NCI-H774 (cell line): ENCODE measurements at regions not wholly inside any gene's neighbourhood (a gene's known extent, or its start where the extent isn't known, plus 50 kb on each side); places are given as distances from the start of the nearest gene placed in this dataset.
"Not testable (repeated sequence)": the region's sequence is repeated elsewhere in the genome, so short reads cannot be mapped to it uniquely, and the experiment has no call there.

ENCODE experiments used
- DNase-seq: peaks from one replicate; lab custom pipeline; 2025; lab: John Stamatoyannopoulos, UW

DNA sequence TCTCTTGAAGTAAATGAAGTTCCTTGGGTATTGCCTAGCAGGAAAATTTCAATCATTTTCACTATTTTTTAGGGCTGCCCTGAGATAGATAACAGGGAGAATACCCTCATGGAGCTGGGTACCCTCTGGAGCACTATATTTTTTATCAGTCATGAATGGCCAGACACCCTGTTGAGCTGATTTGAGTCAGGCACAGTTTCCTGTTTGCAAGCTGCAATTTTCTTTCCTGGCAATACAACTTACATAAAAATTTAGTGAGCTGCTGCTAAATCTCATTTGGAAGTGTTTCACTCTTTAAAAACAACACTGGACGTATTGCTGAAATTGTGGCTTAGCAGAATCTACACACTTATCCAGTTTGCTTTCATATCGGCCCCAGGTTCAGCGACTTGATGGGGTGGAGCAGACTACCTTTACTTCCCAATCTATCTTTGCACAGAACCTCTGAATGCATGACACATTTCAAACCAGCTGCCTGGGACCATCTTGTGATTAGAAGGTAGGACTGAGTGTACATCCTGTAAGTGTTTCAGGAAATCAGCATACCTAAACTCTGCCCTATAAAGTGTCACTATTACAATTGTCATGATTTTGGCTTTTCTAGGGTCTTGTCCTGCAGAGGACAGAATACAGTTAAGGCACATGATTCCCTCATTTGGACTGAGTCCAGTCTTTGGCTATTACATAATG, 125.7 kb upstream of the FAM3C start:
- DNase-seq = no peak

DNA sequence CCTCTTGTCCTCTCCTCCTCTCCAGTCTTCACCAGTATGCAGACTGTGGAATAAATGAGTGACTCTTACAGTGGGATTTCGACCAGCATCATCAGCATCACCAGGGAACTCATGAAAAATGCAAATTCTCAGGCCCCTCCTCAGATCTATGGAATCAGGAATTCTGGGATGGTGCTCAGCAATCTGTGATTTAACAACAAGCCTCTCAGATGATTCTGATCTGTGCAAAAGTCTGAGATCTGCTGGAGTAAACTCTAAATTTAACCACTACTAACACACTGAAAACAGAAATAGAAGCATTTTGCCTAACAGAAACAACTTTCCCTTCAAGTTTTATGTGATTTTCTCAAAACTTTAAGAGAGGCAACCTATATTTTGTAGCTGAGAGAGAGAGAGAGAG, 124.8 kb upstream of the FAM3C start:
- DNase-seq = no peak

DNA sequence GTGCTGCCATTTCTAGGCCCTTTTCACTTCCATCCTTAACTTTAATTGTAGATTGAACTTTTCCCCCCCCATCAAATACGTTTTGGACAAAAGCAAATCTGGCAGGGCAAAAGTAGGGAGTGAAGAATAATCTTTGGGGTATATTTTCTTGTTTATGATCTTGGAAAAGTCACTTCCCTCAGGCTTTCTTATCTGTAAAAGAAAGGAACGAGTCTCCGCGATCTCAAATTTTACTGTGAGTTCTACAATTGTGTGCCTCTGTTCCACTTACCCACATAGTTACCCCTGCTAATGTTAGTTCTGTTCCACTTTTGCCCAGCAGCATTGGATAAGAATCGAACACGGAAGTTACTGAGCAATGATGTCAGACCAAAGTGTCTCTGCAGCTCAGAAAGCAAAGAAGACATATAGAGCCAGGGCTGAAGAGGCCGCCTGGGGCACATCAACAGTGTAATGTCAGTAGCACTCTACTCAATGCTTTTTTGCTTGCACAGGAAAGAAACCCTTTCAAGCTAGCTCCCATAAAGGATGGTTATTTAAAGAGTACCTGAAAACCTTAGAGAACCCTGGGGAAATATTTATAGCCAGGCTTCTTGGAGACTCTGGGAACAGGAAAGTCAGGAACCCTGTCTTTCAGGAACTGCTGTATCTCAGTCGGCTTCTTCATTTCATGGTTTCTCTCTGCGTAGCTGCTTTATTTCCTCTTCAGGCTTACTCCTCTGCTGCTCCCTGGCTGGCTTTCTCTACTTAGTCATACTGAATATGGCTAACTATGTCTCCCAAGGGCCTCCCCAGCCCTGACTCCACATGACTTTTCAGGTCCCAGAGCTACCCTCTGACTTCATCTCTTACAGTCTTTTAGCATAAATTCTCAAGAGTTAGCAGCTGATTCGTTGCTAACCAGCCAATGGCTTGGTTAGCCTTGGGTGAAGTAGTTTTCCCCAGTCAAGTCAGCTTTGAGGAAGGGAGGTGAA, 123.7 kb upstream of the FAM3C start:
- DNase-seq = no peak

DNA sequence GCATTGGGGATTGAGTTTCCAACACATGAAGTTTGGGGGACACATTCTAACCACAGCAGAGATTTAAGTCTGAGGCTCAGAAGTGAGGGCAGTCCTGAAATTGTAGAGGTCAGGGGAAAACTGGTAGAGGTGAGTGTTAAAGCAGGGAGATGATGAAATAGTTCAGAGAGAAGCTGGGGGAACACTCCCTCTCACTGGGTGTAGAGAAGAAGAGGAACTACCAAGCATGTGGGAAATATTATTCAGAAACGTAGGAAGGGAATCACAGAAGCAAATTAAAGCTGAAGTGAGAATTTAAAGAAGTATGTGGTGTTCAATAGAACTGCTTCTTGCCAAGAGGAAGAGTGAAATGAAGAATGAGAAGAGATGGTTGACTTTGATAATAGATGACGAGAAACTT, 121.5 kb upstream of the FAM3C start:
- no peak for DNase-seq

DNA sequence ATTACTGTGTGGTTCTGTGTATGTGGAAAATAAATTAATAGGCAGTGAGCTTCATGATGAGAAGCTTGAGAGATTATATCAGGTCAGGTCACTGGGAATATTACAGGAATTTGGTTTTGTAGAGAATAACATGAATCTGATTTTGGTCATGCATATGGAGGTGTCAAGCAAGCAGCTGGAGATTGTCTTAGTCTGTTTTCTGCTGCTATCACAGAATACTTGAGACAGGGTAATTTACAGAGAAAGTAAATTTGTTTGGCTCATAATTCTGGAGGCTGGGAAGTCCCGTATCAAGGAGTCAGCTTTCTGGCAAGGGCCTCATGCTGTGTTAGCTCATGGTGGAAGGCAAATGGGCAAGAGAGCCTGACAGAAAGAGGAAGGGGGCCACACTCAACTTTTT, 120.7 kb upstream of the FAM3C start:
- DNase-seq = no peak

DNA sequence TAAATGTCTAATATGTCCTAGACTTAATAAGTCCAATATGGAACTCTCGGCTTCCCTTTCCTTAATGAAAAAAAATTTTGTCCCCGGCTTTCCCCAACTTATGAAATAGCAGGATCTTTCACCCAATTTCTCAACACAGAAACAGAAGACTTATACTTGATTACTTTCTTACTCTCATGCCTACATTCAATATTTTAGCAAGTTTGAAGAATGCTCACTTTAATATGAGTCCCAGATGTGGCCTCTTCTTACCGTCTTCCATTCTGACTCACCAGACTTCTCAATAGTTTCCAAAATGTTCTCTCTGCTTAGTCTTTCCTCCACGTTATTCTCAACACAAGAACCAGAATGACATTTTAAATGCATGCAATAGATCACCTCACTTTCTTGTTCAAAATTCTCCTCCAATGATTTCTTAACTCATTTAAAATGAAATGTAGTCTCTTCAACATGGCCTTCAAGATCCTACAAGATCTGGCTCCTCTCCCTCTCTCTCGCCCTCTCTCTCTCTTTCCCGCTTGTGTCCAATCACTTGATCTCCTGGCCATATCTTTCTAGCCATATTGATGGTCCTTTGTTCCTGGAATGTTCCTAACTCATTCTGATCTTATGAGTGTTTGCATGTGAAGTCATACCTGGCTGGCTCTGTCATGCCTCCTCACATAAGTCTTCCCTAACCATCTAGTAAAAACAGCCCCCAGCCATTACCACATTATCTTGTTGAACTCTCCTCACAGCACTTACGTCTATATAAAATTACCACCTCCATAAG, 119.7 kb upstream of the FAM3C start:
- no peak for DNase-seq

DNA sequence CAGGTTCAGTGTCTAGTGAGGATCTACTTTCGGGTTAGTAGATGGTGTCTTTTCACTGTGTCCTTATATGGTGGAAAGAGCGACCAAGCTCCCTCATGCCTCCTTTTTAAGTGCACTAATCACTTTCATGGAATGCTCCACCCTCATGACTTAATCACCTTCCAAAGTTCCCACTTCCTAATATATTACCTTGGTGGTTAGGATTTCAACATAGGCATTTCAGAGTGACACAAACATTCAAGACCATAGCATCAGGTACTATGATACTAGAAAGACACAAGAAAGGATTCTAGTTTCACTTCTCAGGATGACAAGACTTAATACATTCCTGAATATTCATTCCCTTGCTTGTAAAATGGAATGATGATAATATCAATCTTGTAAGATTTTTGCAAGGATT, 119.1 kb upstream of the FAM3C start:
- no peak for DNase-seq

DNA sequence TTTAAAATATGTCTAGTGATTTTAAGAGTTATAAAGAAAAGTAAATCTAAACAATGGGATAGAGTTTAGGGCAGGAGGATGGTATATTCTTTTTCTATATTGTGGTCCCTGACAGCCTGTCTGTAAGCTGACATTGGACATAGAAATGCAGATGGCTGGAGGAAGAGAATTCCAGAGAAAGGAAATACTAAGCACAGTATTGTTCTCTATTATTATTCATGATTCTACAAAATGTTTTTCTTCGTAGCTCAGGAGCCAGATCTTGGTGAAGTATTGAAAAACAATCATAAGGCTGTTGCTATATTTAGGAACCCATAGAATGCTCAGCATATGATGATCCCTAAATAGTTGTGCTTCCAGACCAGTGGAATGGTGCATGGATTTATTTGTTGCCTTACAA, 117.0 kb upstream of the FAM3C start:
- no peak for DNase-seq

DNA sequence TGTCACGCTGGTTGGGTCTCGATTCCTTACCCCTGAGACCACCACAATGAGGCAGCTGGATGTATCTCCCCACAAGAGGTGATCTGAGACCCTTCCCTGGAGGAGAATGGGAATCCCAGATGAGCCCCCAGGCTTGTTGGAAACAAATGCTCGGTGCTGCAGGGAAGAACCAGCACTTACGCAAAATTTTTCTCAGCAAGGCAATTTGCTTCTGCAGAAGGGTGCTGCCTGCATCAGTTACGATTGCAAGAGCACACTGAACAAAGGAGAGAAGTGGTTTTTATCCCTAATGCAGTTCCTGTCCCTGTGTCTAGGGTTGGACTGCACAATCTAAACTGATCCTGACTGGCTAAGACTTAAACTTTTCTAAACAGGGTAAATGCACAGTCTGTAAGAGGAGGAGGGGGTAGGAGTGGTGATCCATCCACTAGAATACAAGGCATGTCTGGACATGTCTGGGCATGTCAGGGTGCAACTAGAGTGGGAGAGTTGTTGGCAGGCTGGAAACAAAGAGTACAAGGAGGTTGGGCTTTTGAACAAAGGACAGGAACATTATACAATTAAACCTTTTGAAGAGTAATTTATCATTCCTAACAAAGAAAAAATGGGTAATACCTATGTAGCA, 114.9 kb upstream of the FAM3C start:
- DNase-seq = no peak

DNA sequence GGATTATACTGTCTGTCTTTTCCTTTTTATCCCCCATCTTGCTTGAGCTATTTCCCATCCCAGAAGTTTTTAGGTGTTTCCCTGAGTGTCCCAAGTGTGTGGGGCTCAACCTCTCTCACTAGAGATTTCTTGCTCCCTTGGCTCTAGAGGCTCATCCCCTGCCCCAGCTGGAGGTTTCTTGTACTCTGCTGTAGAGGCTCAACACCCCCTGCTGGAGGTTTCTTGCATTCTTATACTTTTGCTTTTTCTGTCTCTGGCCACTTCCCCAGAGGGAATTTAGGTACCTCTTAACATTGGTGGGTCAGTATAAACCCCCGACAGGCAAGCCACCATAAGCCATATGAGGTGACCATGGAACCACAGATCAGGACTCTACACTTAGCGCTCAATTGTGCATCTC, 114.2 kb upstream of the FAM3C start:
- no peak for DNase-seq

DNA sequence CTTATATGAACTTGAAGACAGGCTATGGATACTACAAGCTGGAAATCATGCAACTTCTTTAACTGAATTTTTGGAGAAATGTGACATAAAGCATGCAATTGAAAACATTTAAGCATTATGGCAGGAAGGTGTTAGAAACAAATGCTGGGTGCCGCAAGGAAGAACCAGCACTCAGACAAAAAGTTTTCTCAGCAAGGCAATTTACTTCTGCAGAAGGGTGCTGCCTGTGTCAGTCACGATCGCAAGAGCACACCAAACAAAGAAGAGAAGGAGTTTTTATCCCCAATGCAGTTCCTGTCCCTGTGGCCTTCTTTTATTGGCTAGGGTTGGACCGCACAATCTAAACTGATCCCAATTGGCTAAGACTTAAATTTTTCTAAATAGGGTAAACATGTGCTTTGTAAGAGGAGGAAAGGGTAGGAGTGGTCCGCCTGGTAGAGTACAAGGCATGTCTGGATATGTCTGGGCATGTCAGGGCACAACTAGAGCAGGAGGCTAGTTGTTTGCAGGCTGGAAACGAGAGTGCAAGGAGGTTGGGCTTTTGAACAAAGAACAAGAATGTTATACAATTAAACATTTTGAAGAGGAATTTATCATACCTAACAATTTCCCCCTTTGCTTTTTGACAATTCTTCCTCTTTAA, 109.6 kb upstream of the FAM3C start:
- no peak for DNase-seq

DNA sequence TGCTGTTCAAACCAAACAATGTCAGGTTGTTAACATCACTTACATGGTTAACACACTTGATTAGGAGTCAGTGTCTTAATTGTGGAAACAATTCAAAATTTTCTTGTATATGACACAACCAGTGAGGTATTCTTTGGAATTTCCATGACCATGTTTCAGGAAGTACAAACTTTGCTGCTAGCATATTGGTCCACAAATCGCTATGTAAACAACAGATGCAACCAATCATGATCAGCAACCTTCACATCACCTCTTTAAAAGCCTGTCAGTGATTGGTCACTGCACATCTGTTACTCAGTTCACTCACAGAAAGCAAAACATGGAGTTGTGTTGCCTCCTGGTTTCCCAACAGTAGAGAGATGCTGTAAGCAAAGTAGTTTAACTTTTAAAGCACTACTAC, 108.9 kb upstream of the FAM3C start:
- DNase-seq = no peak

DNA sequence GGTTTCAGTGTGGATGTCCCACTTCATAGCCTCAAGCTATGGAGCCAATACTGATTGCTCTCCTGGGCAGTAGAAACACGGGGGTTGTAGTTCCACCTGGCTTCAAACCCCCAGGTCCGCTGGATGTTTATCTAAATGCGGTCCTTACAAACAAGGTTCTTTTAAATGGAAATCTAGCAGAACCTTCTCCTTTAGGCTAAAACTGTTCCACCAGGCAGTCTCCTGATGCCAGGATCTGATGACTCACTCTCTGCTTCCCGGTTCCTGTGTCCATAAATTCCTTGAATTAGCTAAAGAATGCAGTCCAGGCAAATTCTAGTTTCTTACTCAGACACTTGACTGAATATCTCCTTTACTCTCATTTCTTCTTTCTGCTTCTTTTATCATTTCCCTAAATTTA, 108.4 kb upstream of the FAM3C start:
- DNase-seq = no peak

DNA sequence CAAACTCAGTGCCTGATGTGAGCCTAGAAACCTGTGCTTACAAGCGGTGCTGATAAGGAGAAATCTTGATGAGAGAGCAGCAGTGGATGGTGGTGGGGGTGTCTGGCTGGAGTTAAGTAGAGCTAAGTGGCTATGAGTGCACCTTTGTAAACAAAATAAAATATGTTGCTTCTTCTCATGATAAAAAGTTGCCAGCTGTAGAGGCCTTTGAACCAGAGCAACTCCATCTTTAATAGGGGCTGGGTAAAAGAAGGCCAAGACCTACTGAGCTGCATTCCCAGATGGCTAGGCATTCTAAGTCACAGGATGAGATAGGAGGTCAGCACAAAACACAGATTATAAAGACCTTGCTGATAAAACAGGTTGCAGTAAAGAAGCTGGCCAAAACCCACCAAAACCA, 107.6 kb upstream of the FAM3C start:
- DNase-seq = no peak

DNA sequence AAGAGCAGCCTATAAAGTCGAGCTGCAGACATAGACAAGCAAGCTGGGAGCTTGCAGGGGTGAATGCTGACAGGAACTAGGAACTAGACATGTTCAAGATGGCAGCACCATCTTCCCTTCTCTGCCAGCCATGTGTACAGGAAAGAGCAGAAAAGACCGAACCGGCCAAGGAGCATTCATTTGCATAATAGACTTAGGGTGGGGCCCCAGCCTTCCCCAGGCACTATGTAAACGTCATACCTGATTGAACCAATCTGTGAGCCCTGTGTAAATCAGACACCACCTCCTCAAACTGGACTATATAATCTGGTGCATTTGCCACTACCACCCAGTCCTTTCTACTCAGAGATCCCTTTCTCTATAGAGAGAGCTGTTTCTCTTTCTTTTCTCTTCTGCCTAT, 106.9 kb upstream of the FAM3C start:
- no peak for DNase-seq

DNA sequence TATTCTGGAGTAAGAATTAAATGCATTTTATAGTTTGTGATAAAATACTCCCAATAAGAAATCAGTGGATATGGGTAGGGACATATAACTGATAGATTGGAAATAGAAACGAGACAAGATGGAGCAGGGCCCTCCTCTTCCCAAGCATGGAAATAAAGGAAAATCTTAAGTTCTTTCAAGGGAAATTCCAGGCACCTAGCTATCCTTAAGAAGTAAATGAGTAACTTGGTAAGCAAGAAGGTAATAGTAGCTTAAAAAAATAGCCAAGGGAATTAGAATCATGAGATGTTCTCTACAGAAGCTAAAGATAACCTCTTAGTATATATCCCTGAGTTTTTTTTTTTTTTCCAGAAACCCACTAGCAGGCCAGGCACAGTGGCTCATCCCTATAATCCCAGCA, 105.5 kb upstream of the FAM3C start:
- DNase-seq = no peak

DNA sequence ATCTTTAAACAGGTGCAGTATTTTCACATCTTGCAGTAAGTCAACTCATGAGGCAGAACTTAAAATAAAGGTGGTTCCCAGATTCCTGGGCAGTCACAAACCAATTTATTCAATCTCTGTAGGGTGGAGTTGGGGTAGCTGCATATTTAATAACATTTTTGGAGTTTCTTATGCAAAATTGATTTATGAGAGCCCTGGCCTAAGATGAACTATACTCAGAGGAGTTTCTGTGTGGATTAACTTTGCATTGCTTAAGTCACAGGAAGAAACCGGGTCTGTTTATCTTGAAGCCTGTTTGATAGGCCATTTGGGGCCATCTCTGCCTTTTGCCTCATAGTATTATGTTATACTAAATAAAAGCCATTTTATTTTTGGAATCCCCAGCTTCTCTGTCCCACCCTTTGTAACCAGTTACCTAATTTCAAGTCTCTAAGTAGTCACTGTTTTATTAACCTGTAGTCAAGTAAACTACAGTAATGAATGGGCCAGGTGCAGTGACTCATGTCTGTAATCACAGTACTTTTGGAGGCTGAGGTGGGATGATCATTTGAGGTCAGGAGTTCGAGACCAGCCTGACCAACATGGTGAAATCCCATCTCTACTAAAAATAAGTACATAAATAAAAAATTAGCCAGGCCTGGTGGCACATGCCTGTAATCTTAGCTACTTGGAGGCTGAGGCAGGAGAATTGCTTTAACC, 104.4 kb upstream of the FAM3C start:
- no peak for DNase-seq

DNA sequence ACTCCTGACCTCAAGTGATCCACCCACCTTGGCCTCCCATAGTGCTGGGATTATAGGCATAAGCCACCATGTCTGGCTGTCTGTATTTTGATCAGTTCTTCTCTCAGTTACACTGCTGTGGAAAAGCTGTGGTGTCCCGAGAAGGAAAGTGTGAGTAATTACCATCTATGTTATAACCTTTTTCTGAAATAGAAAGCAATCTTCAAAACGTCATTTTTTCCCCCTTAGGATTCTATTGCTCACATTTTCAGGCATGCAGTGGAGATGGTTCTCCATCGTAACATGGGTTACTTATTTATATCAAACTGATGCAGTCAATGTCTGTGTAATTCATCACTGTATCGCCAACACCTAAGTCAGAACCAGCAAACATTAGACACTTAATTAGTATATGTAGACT, 103.5 kb upstream of the FAM3C start:
- DNase-seq = no peak

DNA sequence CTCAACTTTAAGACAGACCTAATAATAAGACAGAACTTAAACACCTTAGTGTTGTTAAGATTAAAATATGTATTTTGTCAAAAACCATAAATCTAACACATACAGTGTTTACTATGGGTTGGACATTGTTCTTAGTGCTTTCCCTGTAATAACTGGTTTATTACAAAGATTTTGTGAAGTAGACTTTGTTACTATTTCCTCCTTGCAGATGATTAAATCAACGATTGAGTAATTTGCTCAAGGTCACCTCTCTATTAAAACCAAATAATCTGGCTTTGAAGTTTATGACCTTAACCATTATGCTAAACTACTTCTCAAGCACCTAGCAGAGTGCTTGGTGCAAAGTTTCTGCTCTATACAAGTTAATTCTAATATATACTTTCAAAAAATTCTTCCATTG, 102.7 kb upstream of the FAM3C start:
- no peak for DNase-seq

DNA sequence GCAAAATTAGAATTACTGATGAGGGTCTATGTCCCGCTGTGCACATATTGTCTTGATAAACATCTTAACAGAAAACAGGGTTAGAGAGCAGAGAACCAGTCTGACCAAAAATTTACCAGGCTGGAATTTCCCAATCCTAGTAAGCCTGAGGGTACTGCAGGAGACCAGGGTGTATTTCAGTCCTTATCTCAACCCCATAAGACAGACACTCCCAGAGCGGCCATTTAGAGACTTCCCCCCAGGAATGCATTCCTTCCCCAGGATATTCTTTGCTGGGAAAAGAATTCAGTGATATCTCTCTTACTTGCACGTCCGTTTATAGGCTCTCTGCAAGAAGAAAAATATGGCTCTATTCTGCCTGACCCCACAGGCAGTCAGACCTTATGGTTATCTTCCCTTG, 101.4 kb upstream of the FAM3C start:
- not testable (repeated sequence) for DNase-seq

DNA sequence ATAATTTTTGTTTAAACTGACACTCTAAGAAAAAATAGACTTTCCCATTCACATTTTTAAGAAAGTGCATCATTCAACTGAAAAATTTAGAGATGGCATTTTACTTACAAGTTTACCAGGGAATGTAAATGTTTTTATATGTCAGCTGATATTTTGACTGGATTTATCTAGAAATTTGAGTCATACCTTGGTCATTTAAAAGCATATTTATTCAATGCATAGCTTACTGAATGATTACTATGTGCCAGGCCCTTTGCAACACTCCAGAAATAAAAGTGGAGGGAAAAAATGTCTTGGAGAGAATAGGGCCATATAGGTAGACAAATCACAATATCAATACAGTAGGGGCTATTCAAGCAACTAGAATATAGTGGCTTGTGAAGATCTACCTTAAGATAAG, 98.4 kb upstream of the FAM3C start:
- no peak for DNase-seq
